Tibial artery (tissue), 4 donors: ENCODE measurements at regions not wholly inside any gene's neighbourhood (a gene's known extent, or its start where the extent isn't known, plus 50 kb on each side); places are given as distances from the start of the nearest gene placed in this dataset.
A peak's percentile ranks its signal among the peaks of the same experiment; 100 is the strongest.

Experiments
- DNase-seq, 2 donors: peaks; one replicate each; pipeline ENCODE4 v3.0.0-alpha.2; 2019
- H3K27ac ChIP-seq, 2 donors: fragments of 200-600 bp; sonication (generic) in 1 of 2; 1 replicate in 1 of 2; 2 replicates in 1 of 2; pipeline ENCODE4 v1.5.1; 2018 to 2019; ENCODE audit warnings: mild to moderate bottlenecking in 1 of 2
- H3K27me3 ChIP-seq, 2 donors: fragments of 200-600 bp; sonication (generic) in 1 of 2; one replicate each; pipeline versions ENCODE4 v1.5.1 to v1.6.0; 2016 to 2019
- H3K36me3 ChIP-seq, 3 donors: fragments of 200-600 bp; sonication (generic) in 2 of 3; one replicate each; pipeline ENCODE4 v1.5.1; 2016 to 2019; ENCODE audit warnings: mild to moderate bottlenecking in 2 of 3
- H3K4me1 ChIP-seq, 4 donors: fragments of 200-600 bp; sonication (generic) in 2 of 4; 1 replicate in 3 of 4; 2 replicates in 1 of 4; pipeline ENCODE4 v1.5.1; 2016 to 2019
- H3K4me3 ChIP-seq, 2 donors: fragments of 200-600 bp; sonication (generic) in 1 of 2; 1 replicate in 1 of 2; 2 replicates in 1 of 2; pipeline ENCODE4 v1.5.1; 2018 to 2019; ENCODE audit warnings: mild to moderate bottlenecking in 2 of 2
- H3K9me3 ChIP-seq, 3 donors: fragments of 200-600 bp; sonication (generic) in 1 of 3; one replicate each; pipeline ENCODE4 v1.5.1; 2016 to 2019
- intact Hi-C: fragments of 100-400 bp; cut with DNase I; formaldehyde crosslinking; loops from one replicate; pipeline ENCODE4 v1.15.0; 2023; ENCODE audit warnings: low total_unique reads
- TF ChIP-seq, protein P1 (sequence below), 2 experiments: fragments of 200-600 bp in 1 of 2; fragments of 450-650 bp in 1 of 2; IDR thresholded peaks; one replicate each; pipeline ENCODE4 v1.5.1; 2017 to 2019; ENCODE audit warnings: antibody characterized with exemption in 2 of 2, mild to moderate bottlenecking in 1 of 2, moderate library complexity in 1 of 2

DNA sequence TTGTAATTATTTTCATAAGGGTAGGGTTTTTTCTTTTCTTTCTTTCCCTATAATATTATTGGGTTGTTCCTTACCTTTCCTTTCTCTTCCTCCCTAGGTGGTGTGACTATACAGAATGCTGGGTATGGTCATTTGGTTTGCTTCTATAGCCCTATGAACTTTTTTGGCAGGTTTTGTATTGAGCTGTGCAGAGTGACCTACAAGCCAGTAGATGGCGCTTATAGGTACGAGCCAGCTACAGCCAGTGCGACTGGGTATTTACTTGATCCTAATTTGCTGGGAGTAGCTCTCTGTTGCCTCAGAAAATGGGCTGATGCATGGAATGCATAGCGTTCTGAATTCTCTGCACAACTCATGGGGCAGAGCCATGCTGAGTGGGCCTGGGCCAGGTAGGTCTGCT is 423.3 kb downstream of the MAGEE1 start:
- TF ChIP-seq, protein P1, sequence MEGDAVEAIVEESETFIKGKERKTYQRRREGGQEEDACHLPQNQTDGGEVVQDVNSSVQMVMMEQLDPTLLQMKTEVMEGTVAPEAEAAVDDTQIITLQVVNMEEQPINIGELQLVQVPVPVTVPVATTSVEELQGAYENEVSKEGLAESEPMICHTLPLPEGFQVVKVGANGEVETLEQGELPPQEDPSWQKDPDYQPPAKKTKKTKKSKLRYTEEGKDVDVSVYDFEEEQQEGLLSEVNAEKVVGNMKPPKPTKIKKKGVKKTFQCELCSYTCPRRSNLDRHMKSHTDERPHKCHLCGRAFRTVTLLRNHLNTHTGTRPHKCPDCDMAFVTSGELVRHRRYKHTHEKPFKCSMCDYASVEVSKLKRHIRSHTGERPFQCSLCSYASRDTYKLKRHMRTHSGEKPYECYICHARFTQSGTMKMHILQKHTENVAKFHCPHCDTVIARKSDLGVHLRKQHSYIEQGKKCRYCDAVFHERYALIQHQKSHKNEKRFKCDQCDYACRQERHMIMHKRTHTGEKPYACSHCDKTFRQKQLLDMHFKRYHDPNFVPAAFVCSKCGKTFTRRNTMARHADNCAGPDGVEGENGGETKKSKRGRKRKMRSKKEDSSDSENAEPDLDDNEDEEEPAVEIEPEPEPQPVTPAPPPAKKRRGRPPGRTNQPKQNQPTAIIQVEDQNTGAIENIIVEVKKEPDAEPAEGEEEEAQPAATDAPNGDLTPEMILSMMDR (IDR thresholded peaks at IDR 0.05): no peak
- Histone ChIP-seq H3K4me3 (no peak overlapping the region), H3K36me3 (no peaks in the 10 kb centered on the region), H3K27me3 (no peaks in the 10 kb centered on the region), H3K27ac (no peak overlapping the region), H3K4me1 (no peaks in the 10 kb centered on the region), H3K9me3 (peaks cover 0 to 15% (median 11%) of the 10 kb centered on the region in 3 donors)
- intact Hi-C loops: no loop called here
- DNase-seq: no peak

DNA sequence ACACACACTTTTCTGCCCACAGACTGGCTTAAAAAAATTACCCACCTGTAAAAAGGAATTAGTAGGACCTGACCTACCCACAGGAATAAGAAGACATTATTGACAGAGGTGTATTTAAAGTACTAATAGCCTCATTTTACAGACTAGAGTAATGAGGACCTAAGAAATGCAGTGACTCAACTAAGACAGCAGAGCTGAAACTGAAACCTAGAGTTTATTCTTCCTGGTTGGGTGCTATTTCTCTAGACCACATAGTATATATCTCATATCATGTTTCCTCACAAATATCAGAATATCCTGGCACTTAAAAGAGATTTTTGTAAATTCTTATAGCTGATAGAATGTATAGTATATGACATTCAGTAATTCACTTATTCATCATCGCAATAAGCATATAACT is 435.0 kb downstream of the MAGEE1 start:
- H3K9me3 ChIP-seq: no peaks in the 10 kb centered on the region
- intact Hi-C loops: no loop called here
- no peaks in the 10 kb centered on the region for H3K27me3 ChIP-seq
- H3K4me3 ChIP-seq: no peak overlapping the region
- DNase-seq: no peak
- H3K27ac ChIP-seq: no peak overlapping the region
- H3K4me1 ChIP-seq: no peaks in the 10 kb centered on the region
- TF ChIP-seq, protein P1 (IDR thresholded peaks at IDR 0.05): no peak
- no peaks in the 10 kb centered on the region for H3K36me3 ChIP-seq

DNA sequence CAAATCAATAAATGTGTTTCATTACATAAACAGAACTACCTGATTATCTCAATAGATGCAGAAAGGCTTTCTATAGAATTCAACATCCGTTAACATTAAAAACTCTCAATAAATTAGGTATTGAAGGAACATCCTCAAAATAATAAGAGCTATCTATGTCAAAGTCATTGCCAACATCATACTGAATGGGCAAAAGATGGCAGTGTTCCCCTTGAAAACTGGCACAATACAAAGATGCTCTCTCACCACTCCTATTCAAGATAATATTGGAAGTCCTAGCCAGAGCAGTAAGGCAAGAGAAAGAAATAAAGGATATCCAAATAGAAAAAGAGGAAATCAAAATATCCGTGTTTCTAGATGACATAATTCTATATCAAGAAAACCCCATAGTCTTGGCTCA is 466.4 kb downstream of the MAGEE1 start:
- intact Hi-C loops: no loop called here
- TF ChIP-seq, protein P1 (IDR thresholded peaks at IDR 0.05): no peak
- no peaks in the 10 kb centered on the region for H3K4me1 ChIP-seq
- H3K27me3 ChIP-seq: no peaks in the 10 kb centered on the region
- no peak for DNase-seq
- no peak overlapping the region for H3K27ac ChIP-seq
- H3K4me3 ChIP-seq: no peak overlapping the region
- H3K9me3 ChIP-seq: no peaks in the 10 kb centered on the region
- no peaks in the 10 kb centered on the region for H3K36me3 ChIP-seq

DNA sequence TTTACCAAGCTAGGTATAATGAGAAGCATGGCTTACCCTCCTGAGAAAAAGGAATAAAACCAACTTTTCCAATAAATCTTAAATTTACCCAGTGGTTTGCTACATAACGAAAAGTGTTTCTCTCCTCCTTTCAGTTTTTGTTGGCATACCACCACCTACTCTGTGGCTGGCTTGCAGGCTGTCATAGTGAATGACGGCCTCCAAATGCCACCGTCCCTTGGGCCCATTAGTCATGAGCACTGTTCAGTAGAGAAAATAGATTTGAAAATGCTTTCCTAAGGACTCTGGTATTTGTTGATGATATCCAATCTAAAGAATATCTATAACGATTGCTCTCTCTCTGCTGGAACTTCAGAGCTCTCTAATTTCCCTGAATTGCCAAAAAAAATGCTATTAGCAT is 488.3 kb downstream of the MAGEE1 start:
- intact Hi-C loops: no loop called here
- peaks cover 0 to 14% (median 0%) of the 10 kb centered on the region in 4 donors for H3K4me1 ChIP-seq
- H3K27me3 ChIP-seq: no peaks in the 10 kb centered on the region
- no peaks in the 10 kb centered on the region for H3K36me3 ChIP-seq
- DNase-seq: peak; percentile 19 to 79
- TF ChIP-seq, protein P1 (IDR thresholded peaks at IDR 0.05): no peak
- H3K4me3 ChIP-seq: no peak overlapping the region
- H3K9me3 ChIP-seq: no peaks in the 10 kb centered on the region
- peak overlapping the region; percentile 28 to 50 for H3K27ac ChIP-seq

DNA sequence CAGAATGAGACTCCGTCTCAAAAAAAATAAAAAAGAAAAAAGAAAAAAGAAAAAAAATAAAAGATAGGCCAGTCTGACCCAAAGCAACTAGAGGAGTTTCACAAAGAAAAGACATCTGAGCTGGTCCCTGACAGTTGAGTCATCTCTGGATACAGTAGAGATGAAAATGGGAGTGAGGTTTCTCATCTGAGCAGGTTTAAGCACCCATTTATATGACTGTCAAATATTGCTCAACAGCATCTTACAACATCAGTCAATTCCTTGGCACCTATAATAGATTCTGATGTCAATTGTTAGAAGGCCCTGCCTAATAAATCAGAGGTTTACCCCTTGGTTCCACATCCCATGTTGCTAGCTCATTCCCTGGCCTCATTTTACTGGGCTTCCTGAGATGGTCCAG is 490.5 kb downstream of the MAGEE1 start:
- Histone ChIP-seq H3K9me3 (no peaks in the 10 kb centered on the region), H3K27me3 (no peaks in the 10 kb centered on the region), H3K36me3 (no peaks in the 10 kb centered on the region), H3K4me1 (peaks cover 0 to 14% (median 0%) of the 10 kb centered on the region in 4 donors), H3K27ac (peak overlapping the region in 1 of 2 donors; percentile 35), H3K4me3 (no peak overlapping the region)
- intact Hi-C loops: no loop called here
- TF ChIP-seq, protein P1 (IDR thresholded peaks at IDR 0.05): no peak
- DNase-seq: no peak

DNA sequence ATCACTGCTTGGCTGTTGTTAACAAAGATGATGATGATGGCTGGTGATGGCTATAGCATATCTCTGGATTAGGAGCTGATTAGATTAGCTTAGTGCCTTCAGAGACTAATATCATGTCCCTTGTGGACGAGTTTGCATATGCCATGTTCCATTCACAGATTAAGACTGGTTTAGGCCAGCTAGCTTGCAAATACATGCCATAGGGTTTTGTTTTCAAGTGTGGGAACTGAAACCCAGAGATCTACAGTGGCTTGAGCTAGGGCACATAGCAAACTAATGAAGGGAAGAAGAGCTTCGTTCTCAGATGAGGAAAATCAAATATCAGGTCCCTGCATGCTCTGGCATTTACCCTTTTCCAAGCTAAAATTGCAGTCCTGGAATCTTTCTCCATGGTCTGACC is 492.3 kb downstream of the MAGEE1 start:
- no peaks in the 10 kb centered on the region for H3K27me3 ChIP-seq
- H3K27ac ChIP-seq: no peak overlapping the region
- no peaks in the 10 kb centered on the region for H3K9me3 ChIP-seq
- DNase-seq: no peak
- intact Hi-C loops: no loop called here
- H3K4me3 ChIP-seq: no peak overlapping the region
- H3K36me3 ChIP-seq: no peaks in the 10 kb centered on the region
- TF ChIP-seq, protein P1 (IDR thresholded peaks at IDR 0.05): no peak
- H3K4me1 ChIP-seq: peaks cover 0 to 13% (median 0%) of the 10 kb centered on the region in 4 donors
